Epidermal melanocyte (primary cell): ENCODE measurements at regions not wholly inside any gene's neighbourhood (a gene's known extent, or its start where the extent isn't known, plus 50 kb on each side); places are given as distances from the start of the nearest gene placed in this dataset.
"Not testable (repeated sequence)": the region's sequence is repeated elsewhere in the genome, so short reads cannot be mapped to it uniquely, and the experiment has no call there.

Experiments used
- DNase-seq: peaks from one replicate; pipeline ENCODE4 v3.0.0; 2011; ENCODE audit warnings: low spot score; ENCODE audit not compliant: insufficient read length

- no peak for DNase-seq
Observed at GRCh38 chr5:17966640-17967402, 332.6 kb downstream of the TAF11L14 start.

- no peak for DNase-seq
Observed at GRCh38 chr5:17976404-17976803, 342.1 kb downstream of the TAF11L14 start.

GRCh38 chr5:17978954-17979353 lies 344.7 kb downstream of the TAF11L14 start:
- DNase-seq = no peak

- not testable (repeated sequence) for DNase-seq
Observed at GRCh38 chr5:17982626-17983025, 348.4 kb downstream of the TAF11L14 start.

- no peak for DNase-seq
Observed at GRCh38 chr5:17989036-17989435, 354.8 kb downstream of the TAF11L14 start.

GRCh38 chr5:17989567-17990563 lies 355.6 kb downstream of the TAF11L14 start:
- DNase-seq = no peak

- DNase-seq = no peak
Observed at GRCh38 chr5:17991775-17992174, 357.5 kb downstream of the TAF11L14 start.

GRCh38 chr5:17992291-17992690 lies 358.0 kb downstream of the TAF11L14 start:
- DNase-seq = no peak

GRCh38 chr5:17995997-17996396 lies 361.7 kb downstream of the TAF11L14 start:
- no peak for DNase-seq

GRCh38 chr5:17999858-18000257 lies 365.6 kb downstream of the TAF11L14 start:
- DNase-seq = no peak

GRCh38 chr5:18000744-18001143 lies 366.5 kb downstream of the TAF11L14 start:
- no peak for DNase-seq

- DNase-seq = no peak
Observed at GRCh38 chr5:18003312-18003711, 369.1 kb downstream of the TAF11L14 start.

- DNase-seq = no peak
Observed at GRCh38 chr5:18003784-18004183, 369.5 kb downstream of the TAF11L14 start.

- not testable (repeated sequence) for DNase-seq
Observed at GRCh38 chr5:18006235-18006634, 372.0 kb downstream of the TAF11L14 start.

- no peak for DNase-seq
Observed at GRCh38 chr5:18008940-18009339, 374.7 kb downstream of the TAF11L14 start.

- no peak for DNase-seq
Observed at GRCh38 chr5:18010053-18010452, 375.8 kb downstream of the TAF11L14 start.

- DNase-seq = no peak
Observed at GRCh38 chr5:18018472-18018871, 384.2 kb downstream of the TAF11L14 start.

- DNase-seq = no peak
Observed at GRCh38 chr5:18023275-18023674, 389.0 kb downstream of the TAF11L14 start.

- no peak for DNase-seq
Observed at GRCh38 chr5:18023986-18024385, 389.7 kb downstream of the TAF11L14 start.

- DNase-seq = no peak
Observed at GRCh38 chr5:18024542-18024941, 390.3 kb downstream of the TAF11L14 start.

GRCh38 chr5:18027241-18027867 lies 393.1 kb downstream of the TAF11L14 start:
- no peak for DNase-seq

GRCh38 chr5:18028036-18028435 lies 393.8 kb downstream of the TAF11L14 start:
- no peak for DNase-seq
